GM12875 (cell line): ENCODE measurements at regions not wholly inside any gene's neighbourhood (a gene's known extent, or its start where the extent isn't known, plus 50 kb on each side); places are given as distances from the start of the nearest gene placed in this dataset.
A peak's percentile ranks its signal among the peaks of the same experiment; 100 is the strongest.

Source experiments
- H3K4me3 ChIP-seq: one replicate; pipeline ENCODE4 v1.5.1; 2011; ENCODE audit warnings: low read depth, low read length, control low read depth
- CTCF ChIP-seq: IDR thresholded peaks from 2 replicates; pipeline ENCODE4 v1.5.1; 2011; ENCODE audit warnings: low read depth, mild to moderate bottlenecking, control low read depth, inconsistent platforms, low read length, moderate library complexity, borderline replicate concordance; ENCODE audit not compliant: insufficient read depth

GRCh38 chr7:17396692-17397091 lies 98.2 kb downstream of the AHR start:
- no peak for TF ChIP-seq CTCF
- no peak overlapping the region for H3K4me3 ChIP-seq

DNA sequence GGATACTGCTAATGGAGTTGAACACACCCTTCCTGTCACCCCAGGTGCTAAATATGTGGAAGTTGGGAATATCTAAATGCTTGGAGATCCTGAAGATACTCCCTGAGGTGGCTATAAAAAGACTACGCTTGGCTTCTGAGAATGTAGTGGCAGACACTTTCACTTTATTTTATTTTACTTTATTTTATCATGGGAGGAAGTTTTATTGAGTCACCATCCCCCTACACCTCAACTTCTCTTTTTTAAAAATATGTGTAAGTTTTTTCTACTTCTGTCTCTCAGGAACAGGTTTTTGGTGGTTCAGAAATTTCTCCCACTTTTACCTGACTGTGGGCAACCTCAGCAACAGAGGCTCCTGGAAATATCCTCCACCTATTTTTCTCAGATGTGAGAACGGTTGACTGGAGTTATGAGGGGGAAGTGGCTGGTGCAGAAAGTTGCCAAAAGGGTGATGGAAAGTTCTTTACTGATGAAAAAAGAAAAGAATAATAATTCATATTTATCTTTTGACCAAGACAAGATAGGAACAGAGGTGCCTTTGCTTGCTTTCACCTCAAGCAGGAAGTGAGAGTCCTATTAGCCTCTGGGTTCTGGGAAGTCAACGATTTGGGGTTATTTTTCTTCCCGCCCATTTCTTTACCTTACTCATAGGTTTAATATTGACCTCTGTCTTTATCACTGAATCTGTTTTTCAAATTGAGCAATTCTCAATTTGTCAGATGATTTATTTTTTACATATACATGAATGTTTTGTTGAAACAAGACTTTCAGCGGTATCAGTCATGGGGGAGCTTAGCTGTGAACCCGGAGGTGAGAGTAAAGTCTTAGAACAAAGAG lies 103.6 kb downstream of the AHR start:
- peak overlapping the region; percentile 15 for H3K4me3 ChIP-seq
- TF ChIP-seq CTCF, result no peak

DNA sequence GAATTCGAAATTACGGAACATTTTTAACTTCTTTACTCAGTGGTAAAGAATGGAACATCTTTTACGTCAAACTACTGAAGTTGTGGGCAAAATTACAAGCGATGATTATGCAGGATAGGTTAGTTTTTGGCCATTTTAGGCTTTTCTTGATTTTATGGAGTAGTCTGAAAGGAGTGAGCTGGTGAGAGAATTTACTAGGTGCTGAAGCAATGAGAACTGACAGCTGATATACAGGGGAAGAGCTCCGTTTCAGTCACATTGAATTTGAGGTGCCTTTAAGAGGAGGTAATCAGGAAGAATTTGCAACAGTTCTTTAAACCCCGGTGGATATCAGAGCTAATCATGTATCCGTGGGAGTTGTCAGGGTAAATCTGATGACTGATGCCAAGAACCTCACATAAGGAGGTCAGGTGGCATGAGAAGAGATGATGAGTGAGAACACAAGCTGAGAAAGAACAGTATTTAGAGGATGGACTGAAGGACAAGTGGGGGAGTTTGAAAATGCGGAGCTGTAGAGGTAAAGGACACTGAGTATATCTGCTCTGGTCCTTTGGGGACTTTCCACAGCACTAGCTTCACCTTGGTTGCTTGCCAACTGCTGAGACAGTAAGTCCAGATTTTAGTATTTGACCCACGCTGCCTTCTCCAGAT lies 104.3 kb downstream of the AHR start:
- H3K4me3 ChIP-seq, result peak overlapping the region; percentile 15
- no peak for TF ChIP-seq CTCF

DNA sequence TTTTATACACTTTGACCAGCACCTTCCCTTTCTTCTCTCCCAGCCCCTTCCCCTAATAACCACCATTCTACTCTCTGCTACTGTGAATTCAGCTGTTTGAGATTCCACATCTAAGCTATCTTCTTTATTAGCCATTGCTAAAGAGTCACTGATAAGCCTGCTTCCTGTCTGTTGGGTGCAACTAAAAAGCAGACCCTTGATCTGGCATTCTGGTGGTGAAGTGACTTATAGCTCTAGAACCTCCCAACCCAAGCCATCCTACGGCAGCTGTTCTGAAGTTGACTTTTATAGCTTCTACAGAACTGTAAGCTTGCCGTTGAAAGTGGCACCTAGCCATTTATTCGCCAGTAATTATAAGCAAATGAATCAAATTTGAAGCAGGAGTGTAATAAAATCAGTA lies 105.6 kb downstream of the AHR start:
- H3K4me3 ChIP-seq, result no peak overlapping the region
- TF ChIP-seq CTCF, result no peak

GRCh38 chr7:17405786-17406185 lies 107.3 kb downstream of the AHR start:
- TF ChIP-seq CTCF, result no peak
- no peak overlapping the region for H3K4me3 ChIP-seq

- no peak for TF ChIP-seq CTCF
- no peak overlapping the region for H3K4me3 ChIP-seq
Measured at GRCh38 chr7:17406738-17407137, 108.3 kb downstream of the AHR start.

DNA sequence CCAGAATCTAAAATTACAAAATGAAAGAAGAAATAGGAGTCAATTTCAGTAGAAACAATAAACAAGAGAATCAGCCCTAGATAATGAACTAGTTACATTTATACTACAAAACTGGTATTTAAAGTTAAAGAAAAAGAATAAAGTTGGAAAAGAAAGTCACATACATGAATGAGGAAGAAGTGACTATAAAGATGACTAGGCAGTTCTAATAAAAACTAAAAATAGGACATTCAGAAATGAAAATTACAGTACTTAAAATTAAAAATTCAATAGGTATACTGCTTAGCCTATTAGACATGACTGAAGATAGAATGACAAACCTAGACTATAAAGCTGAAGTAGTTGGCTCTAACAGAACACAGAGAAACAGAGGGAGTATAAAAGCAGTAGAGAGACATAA lies 108.8 kb downstream of the AHR start:
- H3K4me3 ChIP-seq, result no peak overlapping the region
- no peak for TF ChIP-seq CTCF
